Lung (tissue), 11 donors: ENCODE measurements at regions not wholly inside any gene's neighbourhood (a gene's known extent, or its start where the extent isn't known, plus 50 kb on each side); places are given as distances from the start of the nearest gene placed in this dataset.

ENCODE experiments used
- ATAC-seq: fragments of 200-7000 bp; cut with Tn5 transposase; one replicate; pipeline ENCODE4 v1.9.1; 2020; ENCODE audit warnings: moderate number of reproducible peaks; ENCODE audit not compliant: insufficient read depth, low FRiP score
- DNase-seq, 3 donors: peaks; one replicate each; pipeline ENCODE4 v3.0.0-alpha.2; 2013 to 2017
- H3K27ac ChIP-seq, 2 donors: one replicate each; pipeline ENCODE4 v1.5.1; 2013; ENCODE audit warnings: mild to moderate bottlenecking in 2 of 2, moderate library complexity in 2 of 2, control low read depth in 1 of 2, inconsistent platforms in 1 of 2, low read depth in 1 of 2, low read length in 1 of 2
- H3K27me3 ChIP-seq, 3 donors: one replicate each; pipeline ENCODE4 v1.5.1; 2013; ENCODE audit warnings: low read length in 2 of 3; ENCODE audit not compliant: control insufficient read depth in 3 of 3, insufficient read depth in 3 of 3
- H3K36me3 ChIP-seq, 4 donors: one replicate each; pipeline ENCODE4 v1.5.1; 2013; ENCODE audit warnings: low read length in 4 of 4, mild to moderate bottlenecking in 1 of 4, moderate library complexity in 1 of 4; ENCODE audit not compliant: control insufficient read depth in 4 of 4, insufficient read depth in 4 of 4
- H3K4me1 ChIP-seq, 5 donors: one replicate each; pipeline ENCODE4 v1.5.1; 2013; ENCODE audit warnings: low read length in 5 of 5, mild to moderate bottlenecking in 2 of 5, moderate library complexity in 1 of 5; ENCODE audit not compliant: control insufficient read depth in 5 of 5, insufficient read depth in 5 of 5
- H3K4me3 ChIP-seq: one replicate; pipeline ENCODE4 v1.5.1; 2013; ENCODE audit warnings: mild to moderate bottlenecking, control low read depth, moderate library complexity
- H3K9ac ChIP-seq, 2 donors: one replicate each; pipeline ENCODE4 v1.5.1; 2013; ENCODE audit warnings: low read length in 2 of 2, control low read depth in 1 of 2; ENCODE audit not compliant: insufficient read depth in 1 of 2
- H3K9me3 ChIP-seq, 4 donors: one replicate each; pipeline ENCODE4 v1.5.1; 2013; ENCODE audit warnings: low read length in 3 of 4, mild to moderate bottlenecking in 1 of 4, moderate library complexity in 1 of 4; ENCODE audit not compliant: control insufficient read depth in 4 of 4, insufficient read depth in 3 of 4
- WGBS, 2 donors: extraction: QIAGEN DNeasy Blood & Tissue Kit; methylation state at CpG; one replicate each; pipeline ENCODE4 v1.1.7; 2013; 5-methylcytosine and 5-hydroxymethylcytosine counted together
- TF ChIP-seq, protein P1 (sequence below): IDR thresholded peaks from 2 replicates; pipeline ENCODE4 v1.5.1; 2012; ENCODE audit warnings: mild to moderate bottlenecking; ENCODE audit errors: control extremely low read depth, extremely low read depth
- donor health status: control.
- donor health status: control.
- donor health status: Bipolar disorder and iron deficiency.
- donor health status: healthy.
- donor health status: DM: yes; HTN: yes; CAD: no.

GRCh38 chr13:21945195-21945594 is 274.3 kb downstream of the FGF9 start:
- H3K27ac ChIP-seq, result no peak overlapping the region
- no peak overlapping the region for H3K9ac ChIP-seq
- WGBS, 2 donors, result 89 to 91% methylated on average over 3 of the region's 3 CpGs

DNA sequence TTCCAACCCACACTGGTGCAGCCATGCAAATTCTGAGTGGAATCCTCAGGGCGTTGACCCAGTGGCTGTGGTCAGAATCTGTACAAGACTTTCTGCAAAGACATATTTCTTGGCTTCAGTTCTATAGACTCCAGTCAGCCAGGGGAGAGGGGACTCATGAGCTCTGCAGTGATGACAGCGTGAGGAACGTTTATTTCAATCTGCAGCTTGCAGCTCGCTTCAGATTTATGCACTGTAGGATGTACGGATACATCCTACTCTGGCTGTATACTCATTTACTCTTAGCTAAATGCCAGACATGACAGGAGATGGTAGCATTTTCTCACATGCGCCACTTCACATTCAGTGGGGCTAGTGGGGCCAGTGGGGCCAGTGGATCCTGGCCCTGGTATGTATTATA is 276.1 kb downstream of the FGF9 start:
- TF ChIP-seq, protein P1, sequence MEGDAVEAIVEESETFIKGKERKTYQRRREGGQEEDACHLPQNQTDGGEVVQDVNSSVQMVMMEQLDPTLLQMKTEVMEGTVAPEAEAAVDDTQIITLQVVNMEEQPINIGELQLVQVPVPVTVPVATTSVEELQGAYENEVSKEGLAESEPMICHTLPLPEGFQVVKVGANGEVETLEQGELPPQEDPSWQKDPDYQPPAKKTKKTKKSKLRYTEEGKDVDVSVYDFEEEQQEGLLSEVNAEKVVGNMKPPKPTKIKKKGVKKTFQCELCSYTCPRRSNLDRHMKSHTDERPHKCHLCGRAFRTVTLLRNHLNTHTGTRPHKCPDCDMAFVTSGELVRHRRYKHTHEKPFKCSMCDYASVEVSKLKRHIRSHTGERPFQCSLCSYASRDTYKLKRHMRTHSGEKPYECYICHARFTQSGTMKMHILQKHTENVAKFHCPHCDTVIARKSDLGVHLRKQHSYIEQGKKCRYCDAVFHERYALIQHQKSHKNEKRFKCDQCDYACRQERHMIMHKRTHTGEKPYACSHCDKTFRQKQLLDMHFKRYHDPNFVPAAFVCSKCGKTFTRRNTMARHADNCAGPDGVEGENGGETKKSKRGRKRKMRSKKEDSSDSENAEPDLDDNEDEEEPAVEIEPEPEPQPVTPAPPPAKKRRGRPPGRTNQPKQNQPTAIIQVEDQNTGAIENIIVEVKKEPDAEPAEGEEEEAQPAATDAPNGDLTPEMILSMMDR, result no peak
- no peaks in the 10 kb centered on the region for H3K4me1 ChIP-seq
- WGBS, 2 donors, result 90 to 91% methylated on average over 6 of the region's 6 CpGs
- peaks cover 0 to 16% (median 2%) of the 10 kb centered on the region in 4 donors for H3K9me3 ChIP-seq
- no peaks in the 10 kb centered on the region for H3K36me3 ChIP-seq
- H3K27ac ChIP-seq, result no peak overlapping the region
- no peak for ATAC-seq
- DNase-seq, result no peak
- H3K4me3 ChIP-seq, result no peak overlapping the region
- H3K27me3 ChIP-seq, result no peaks in the 10 kb centered on the region
- no peak overlapping the region for H3K9ac ChIP-seq

More at GRCh38 chr13:21945195-21945594, 274.3 kb downstream of the FGF9 start:
- H3K4me3 ChIP-seq, result no peak overlapping the region
- H3K27me3 ChIP-seq, result no peaks in the 10 kb centered on the region
- DNase-seq, result no peak
- ATAC-seq, result no peak
- no peaks in the 10 kb centered on the region for H3K4me1 ChIP-seq
- H3K9me3 ChIP-seq, result peaks cover 0 to 16% (median 2%) of the 10 kb centered on the region in 4 donors
- H3K36me3 ChIP-seq, result no peaks in the 10 kb centered on the region
- TF ChIP-seq, protein P1, result no peak

GRCh38 chr13:21948769-21949474 is 278.0 kb downstream of the FGF9 start:
- Histone ChIP-seq H3K27me3 (no peaks in the 10 kb centered on the region), H3K9ac (no peak overlapping the region), H3K9me3 (peaks cover 0 to 16% (median 2%) of the 10 kb centered on the region in 4 donors), H3K36me3 (no peaks in the 10 kb centered on the region), H3K27ac (no peak overlapping the region), H3K4me1 (no peaks in the 10 kb centered on the region), H3K4me3 (no peak overlapping the region)
- TF ChIP-seq, protein P1, result no peak
- 83 to 84% methylated on average over 15 of the region's 15 CpGs for WGBS, 2 donors
- DNase-seq (no peak), ATAC-seq (no peak)
